K562 (cell line): ENCODE measurements at regions not wholly inside any gene's neighbourhood (a gene's known extent, or its start where the extent isn't known, plus 50 kb on each side); places are given as distances from the start of the nearest gene placed in this dataset.

Experiments used
- ATAC-seq: fragments of 200-7000 bp; cut with Tn5 transposase; 3 replicates; pipeline ENCODE4 v1.9.1; 2020; ENCODE audit warnings: moderate library complexity
- BruUV-seq: library from RNA; stranded (reverse); fragments of 400-500 nt; replicated peaks from 2 replicates; lab custom pipeline; 2021; lab: Mats Ljungman, UMichigan
- CTCF ChIA-PET: fragments of 300-600 bp; formaldehyde crosslinking; extraction: SDS; loops from one replicate; lab custom pipeline; 2021; ENCODE audit warnings: low intra/inter-chr PET ratio; lab: Yijun Ruan, JAX
- POLR2A ChIA-PET: fragments of 300-600, 350-650 bp; sonication (Branson Sonifier 250); formaldehyde crosslinking; extraction: SDS; loops from one replicate; lab custom pipeline; 2021; ENCODE audit warnings: antibody characterized with exemption, inconsistent platforms; lab: Yijun Ruan, JAX
- DNase-seq, 4 experiments: peaks; one replicate each; pipeline versions ENCODE4 v3.0.0 to v3.0.0-alpha.2; 2011 to 2018; ENCODE audit warnings: low spot score in 3 of 4, mixed read lengths in 3 of 4; ENCODE audit errors: extremely low read depth in 1 of 4
- FAIRE-seq: peaks from 2 replicates; lab custom pipeline; 2011; peaks lifted over from hg19 to GRCh38; lab: Jason Lieb, UNC
- H2AFZ ChIP-seq: 2 replicates; pipeline ENCODE4 v1.6.0; 2011; ENCODE audit warnings: low read depth, low read length, control low read depth, inconsistent platforms
- H3K27ac ChIP-seq: fragments of 200-600 bp; 3 replicates; pipeline ENCODE4 v1.8.0; 2011; ENCODE audit warnings: low read depth, mild to moderate bottlenecking, control low read depth, inconsistent platforms, low read length, moderate library complexity, mixed read lengths; ENCODE audit errors: extremely low read depth
- H3K27me3 ChIP-seq, 2 experiments: fragments of 300-600 bp in 1 of 2; 2 replicates in 1 of 2; 3 replicates in 1 of 2; pipeline versions ENCODE4 v1.6.0 to v1.8.0; 2011; ENCODE audit warnings: inconsistent platforms in 2 of 2, low read length in 2 of 2, mild to moderate bottlenecking in 1 of 2, mixed read lengths in 1 of 2, moderate library complexity in 1 of 2; ENCODE audit not compliant: control insufficient read depth in 2 of 2, insufficient read depth in 2 of 2
- H3K36me3 ChIP-seq: fragments of 300-600 bp; 3 replicates; pipeline ENCODE4 v1.8.0; 2011; ENCODE audit warnings: mild to moderate bottlenecking, low read length, inconsistent platforms; ENCODE audit not compliant: control insufficient read depth, insufficient read depth
- H3K4me1 ChIP-seq, 2 experiments: fragments of 200-600 bp in 1 of 2; replicated peaks in 1 of 2; 2 replicates in 1 of 2; 3 replicates in 1 of 2; pipeline versions ENCODE4 v1.5.1 to v1.8.0; 2011; ENCODE audit warnings: inconsistent platforms in 2 of 2, low read length in 2 of 2, mild to moderate bottlenecking in 1 of 2, mixed read lengths in 1 of 2, moderate library complexity in 1 of 2; ENCODE audit not compliant: control insufficient read depth in 2 of 2, insufficient read depth in 2 of 2
- H3K4me2 ChIP-seq: 2 replicates; pipeline ENCODE4 v1.6.1; 2011; ENCODE audit warnings: low read length, control low read depth, inconsistent platforms, mixed read lengths; ENCODE audit not compliant: insufficient read depth
- H3K4me3 ChIP-seq: fragments of 200-600 bp; sonication (generic), shearing (Covaris generic); 2 replicates; pipeline ENCODE4 v1.5.1; 2016; ENCODE audit warnings: control low read depth, inconsistent platforms
- H3K79me2 ChIP-seq: fragments of 200-600 bp; 3 replicates; pipeline ENCODE4 v1.8.0; 2011; ENCODE audit warnings: low read length, inconsistent platforms; ENCODE audit not compliant: control insufficient read depth, insufficient read depth
- H3K9ac ChIP-seq, 2 experiments: 2 replicates each; pipeline versions ENCODE4 v1.6.0 to v1.6.1; 2011; ENCODE audit warnings: low read depth in 2 of 2, low read length in 2 of 2, control low read depth in 1 of 2, inconsistent platforms in 1 of 2, mild to moderate bottlenecking in 1 of 2, mixed read lengths in 1 of 2; ENCODE audit not compliant: insufficient read depth in 1 of 2
- H3K9me1 ChIP-seq: one replicate; pipeline ENCODE4 v1.6.0; 2011; ENCODE audit warnings: inconsistent platforms, mild to moderate bottlenecking, low read length, moderate library complexity; ENCODE audit not compliant: control insufficient read depth, insufficient read depth
- H3K9me3 ChIP-seq: replicated peaks from 2 replicates; pipeline ENCODE4 v1.5.1; 2011; ENCODE audit warnings: low read depth, low read length, inconsistent platforms; ENCODE audit not compliant: control insufficient read depth, insufficient read depth
- H4K20me1 ChIP-seq: replicated peaks from 2 replicates; pipeline ENCODE4 v1.6.1; 2011; ENCODE audit warnings: low read length, inconsistent platforms, mixed read lengths; ENCODE audit not compliant: control insufficient read depth, insufficient read depth
- ARHGAP35 ChIP-seq: fragments of 450-650 bp; IDR thresholded peaks from 2 replicates; pipeline ENCODE4 v1.6.1; 2018; ENCODE audit not compliant: partially characterized antibody
- BRD9 ChIP-seq: fragments of 450-650 bp; IDR thresholded peaks from 2 replicates; pipeline ENCODE4 v1.6.1; 2018; ENCODE audit warnings: low read depth; ENCODE audit not compliant: partially characterized antibody
- CBX1 ChIP-seq: sonication (generic); IDR thresholded peaks from 2 replicates; pipeline ENCODE4 v1.6.1; 2016; ENCODE audit warnings: antibody characterized with exemption, low read depth, mild to moderate bottlenecking
- HMG20A ChIP-seq: fragments of 450-650 bp; formaldehyde crosslinking; conservative IDR thresholded peaks from 2 replicates; pipeline ENCODE4 v1.4.0; 2020; ENCODE audit warnings: mild to moderate bottlenecking, mixed read lengths
- HNRNPUL1 ChIP-seq: fragments of 200-400 bp; formaldehyde crosslinking; IDR thresholded peaks from 2 replicates; pipeline ENCODE4 v1.6.1; 2017; ENCODE audit warnings: low read length
- JUN ChIP-seq, 2 experiments: sonication (generic) in 1 of 2; formaldehyde crosslinking in 1 of 2; IDR thresholded peaks; 2 replicates each; pipeline versions ENCODE4 v1.6.1 to v1.8.0; 2012 to 2022; ENCODE audit warnings: borderline replicate concordance in 2 of 2, mild to moderate bottlenecking in 2 of 2, improper control_type of control experiment in 1 of 2, low read depth in 1 of 2, low read length in 1 of 2, missing genetic modification reagents in 1 of 2
- KLF6 ChIP-seq: fragments of 250-450 bp; sonication (Bioruptor Pico); IDR thresholded peaks from 2 replicates; pipeline ENCODE4 v1.4.0; 2020; ENCODE audit warnings: mild to moderate bottlenecking, moderate library complexity, borderline replicate concordance
- LARP7 ChIP-seq: fragments of 450-650 bp; IDR thresholded peaks from 2 replicates; pipeline ENCODE4 v1.6.1; 2016
- MTA3 ChIP-seq: fragments of 450-650 bp; formaldehyde crosslinking; IDR thresholded peaks from 2 replicates; pipeline ENCODE4 v1.6.1; 2017; ENCODE audit warnings: mild to moderate bottlenecking, borderline replicate concordance
- POLR3A ChIP-seq: IDR thresholded peaks from 2 replicates; pipeline ENCODE4 v1.6.1; 2011; ENCODE audit warnings: borderline replicate concordance, mild to moderate bottlenecking, moderate library complexity; ENCODE audit not compliant: insufficient read length, insufficient read depth; ENCODE audit errors: extremely low read depth
- PURB ChIP-seq: sonication (generic); formaldehyde crosslinking; IDR thresholded peaks from 2 replicates; pipeline ENCODE4 v1.9.0; 2021; ENCODE audit warnings: low read depth, mild to moderate bottlenecking, missing genetic modification reagents
- RBM17 ChIP-seq: fragments of 200-400 bp; formaldehyde crosslinking; IDR thresholded peaks from 2 replicates; pipeline ENCODE4 v1.6.1; 2017; ENCODE audit warnings: low read depth, mild to moderate bottlenecking, low read length, borderline replicate concordance
- SP2 ChIP-seq: IDR thresholded peaks from 2 replicates; pipeline ENCODE4 v1.6.1; 2011; ENCODE audit warnings: mild to moderate bottlenecking, low read depth, low read length, moderate library complexity; ENCODE audit not compliant: poor library complexity, severe bottlenecking; ENCODE audit errors: extremely low read depth
- TEAD1 ChIP-seq, 2 experiments: fragments of 450-650 bp in 1 of 2; sonication (generic) in 1 of 2; formaldehyde crosslinking; IDR thresholded peaks; 2 replicates each; pipeline versions ENCODE4 v1.4.0 to v1.8.0; 2020 to 2022; ENCODE audit warnings: mild to moderate bottlenecking in 2 of 2, missing genetic modification reagents in 1 of 2
- ZC3H8 ChIP-seq: fragments of 450-650 bp; IDR thresholded peaks from 2 replicates; pipeline ENCODE4 v1.6.1; 2017
- ZEB2 ChIP-seq: fragments of 450-650 bp; IDR thresholded peaks from 2 replicates; pipeline ENCODE4 v1.6.1; 2016
- ZNF766 ChIP-seq: fragments of 200-800 bp; sonication (Bioruptor generic); conservative IDR thresholded peaks from 2 replicates; pipeline ENCODE4 v1.6.1; 2016; ENCODE audit warnings: missing genetic modification characterization, missing compliant biosample characterization
- ZZZ3 ChIP-seq: fragments of 450-650 bp; IDR thresholded peaks from 2 replicates; pipeline ENCODE4 v1.6.1; 2016; ENCODE audit warnings: antibody characterized with exemption, mild to moderate bottlenecking, moderate library complexity
- WGBS: fragments of 100-300 bp; shearing (Covaris generic); methylation state at CpG from one replicate; pipeline ENCODE4 v1.1.6; 2016; ENCODE audit warnings: low coverage, mixed read lengths; ENCODE audit not compliant: insufficient coverage; ENCODE audit errors: missing lambda C conversion rate; 5-methylcytosine and 5-hydroxymethylcytosine counted together
- in situ Hi-C: fragments of 300-500 bp; cut with MboI; formaldehyde crosslinking; loops from 4 replicates; pipeline ENCODE4 v1.15.0; 2018; ENCODE audit warnings: inconsistent platforms, mixed read lengths
- intact Hi-C: fragments of 100-400 bp; cut with micrococcal nuclease; formaldehyde crosslinking; loops from 2 replicates; pipeline ENCODE4 v1.14.2; 2022
- TF ChIP-seq, protein P1 (sequence below): fragments of 150-350 bp; IDR thresholded peaks from 2 replicates; pipeline ENCODE4 v1.6.1; 2014; ENCODE audit warnings: low read depth, mild to moderate bottlenecking, low read length, borderline replicate concordance
- TF ChIP-seq, protein P2 (sequence below): sonication (generic); formaldehyde crosslinking; IDR thresholded peaks from 2 replicates; pipeline ENCODE4 v1.8.1; 2023; ENCODE audit warnings: mild to moderate bottlenecking, missing genetic modification reagents, moderate library complexity

- FAIRE-seq (no peak), DNase-seq (no peak), ATAC-seq (no peak)
- Histone ChIP-seq H2AFZ (no peak overlapping the region), H3K4me1 (no peaks in the 10 kb centered on the region), H3K9ac (no peak overlapping the region), H3K9me1 (no peaks in the 10 kb centered on the region), H3K79me2 (no peaks in the 10 kb centered on the region), H3K36me3 (no peaks in the 10 kb centered on the region), H3K27me3 (no peaks in the 10 kb centered on the region), H3K9me3 (no peaks in the 10 kb centered on the region), H3K4me3 (no peak overlapping the region), H3K4me2 (no peak overlapping the region), H3K27ac (no peak overlapping the region), H4K20me1 (no peaks in the 10 kb centered on the region)
- in situ Hi-C loops: loop anchor here (5.0 kb wide), 1 partner anchor 146 kb away; no protein-coding TSS in a partner anchor
- CTCF ChIA-PET: no interaction called here
- POLR2A ChIA-PET: no interaction called here
- BruUV-seq: no TSS peak
- 14% methylated on average over 3 of the region's 3 CpGs for WGBS
- intact Hi-C loops: no loop called here
- TF ChIP-seq HMG20A: no peak
- TF ChIP-seq ZZZ3: no peak
- TF ChIP-seq SP2: no peak
- no peak for TF ChIP-seq JUN (IDR thresholded peaks at IDR 0.05; ENCODE audit: borderline replicate concordance, low read depth, low read length)
- no peak for TF ChIP-seq JUN (CRISPR knock-in tag; IDR thresholded peaks at IDR 0.05; ENCODE audit: borderline replicate concordance)
- TF ChIP-seq ZNF766 (CRISPR knock-in tag): no peak
- TF ChIP-seq, protein P1, sequence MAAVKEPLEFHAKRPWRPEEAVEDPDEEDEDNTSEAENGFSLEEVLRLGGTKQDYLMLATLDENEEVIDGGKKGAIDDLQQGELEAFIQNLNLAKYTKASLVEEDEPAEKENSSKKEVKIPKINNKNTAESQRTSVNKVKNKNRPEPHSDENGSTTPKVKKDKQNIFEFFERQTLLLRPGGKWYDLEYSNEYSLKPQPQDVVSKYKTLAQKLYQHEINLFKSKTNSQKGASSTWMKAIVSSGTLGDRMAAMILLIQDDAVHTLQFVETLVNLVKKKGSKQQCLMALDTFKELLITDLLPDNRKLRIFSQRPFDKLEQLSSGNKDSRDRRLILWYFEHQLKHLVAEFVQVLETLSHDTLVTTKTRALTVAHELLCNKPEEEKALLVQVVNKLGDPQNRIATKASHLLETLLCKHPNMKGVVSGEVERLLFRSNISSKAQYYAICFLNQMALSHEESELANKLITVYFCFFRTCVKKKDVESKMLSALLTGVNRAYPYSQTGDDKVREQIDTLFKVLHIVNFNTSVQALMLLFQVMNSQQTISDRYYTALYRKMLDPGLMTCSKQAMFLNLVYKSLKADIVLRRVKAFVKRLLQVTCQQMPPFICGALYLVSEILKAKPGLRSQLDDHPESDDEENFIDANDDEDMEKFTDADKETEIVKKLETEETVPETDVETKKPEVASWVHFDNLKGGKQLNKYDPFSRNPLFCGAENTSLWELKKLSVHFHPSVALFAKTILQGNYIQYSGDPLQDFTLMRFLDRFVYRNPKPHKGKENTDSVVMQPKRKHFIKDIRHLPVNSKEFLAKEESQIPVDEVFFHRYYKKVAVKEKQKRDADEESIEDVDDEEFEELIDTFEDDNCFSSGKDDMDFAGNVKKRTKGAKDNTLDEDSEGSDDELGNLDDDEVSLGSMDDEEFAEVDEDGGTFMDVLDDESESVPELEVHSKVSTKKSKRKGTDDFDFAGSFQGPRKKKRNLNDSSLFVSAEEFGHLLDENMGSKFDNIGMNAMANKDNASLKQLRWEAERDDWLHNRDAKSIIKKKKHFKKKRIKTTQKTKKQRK: no peak
- TF ChIP-seq LARP7: no peak
- no peak for TF ChIP-seq ZC3H8
- no peak for TF ChIP-seq MTA3
- no peak for TF ChIP-seq BRD9
- no peak for TF ChIP-seq POLR3A
- TF ChIP-seq KLF6 (CRISPR knock-in tag): no peak
- no peak for TF ChIP-seq CBX1
- TF ChIP-seq, protein P2, sequence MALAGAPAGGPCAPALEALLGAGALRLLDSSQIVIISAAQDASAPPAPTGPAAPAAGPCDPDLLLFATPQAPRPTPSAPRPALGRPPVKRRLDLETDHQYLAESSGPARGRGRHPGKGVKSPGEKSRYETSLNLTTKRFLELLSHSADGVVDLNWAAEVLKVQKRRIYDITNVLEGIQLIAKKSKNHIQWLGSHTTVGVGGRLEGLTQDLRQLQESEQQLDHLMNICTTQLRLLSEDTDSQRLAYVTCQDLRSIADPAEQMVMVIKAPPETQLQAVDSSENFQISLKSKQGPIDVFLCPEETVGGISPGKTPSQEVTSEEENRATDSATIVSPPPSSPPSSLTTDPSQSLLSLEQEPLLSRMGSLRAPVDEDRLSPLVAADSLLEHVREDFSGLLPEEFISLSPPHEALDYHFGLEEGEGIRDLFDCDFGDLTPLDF (CRISPR knock-in tag): no peak
- TF ChIP-seq HNRNPUL1: no peak
- no peak for TF ChIP-seq RBM17
- TF ChIP-seq ARHGAP35: no peak
- TF ChIP-seq PURB: no peak
- TF ChIP-seq ZEB2: no peak
- TF ChIP-seq TEAD1 (CRISPR knock-in tag; IDR thresholded peaks at IDR 0.05): no peak
These were observed 185.3 kb upstream of the CCDC196 start for GRCh38 chr14:66300886-66301285.
